Astrocyte of the cerebellum (primary cell): ENCODE measurements at regions not wholly inside any gene's neighbourhood (a gene's known extent, or its start where the extent isn't known, plus 50 kb on each side); places are given as distances from the start of the nearest gene placed in this dataset.
A peak's percentile ranks its signal among the peaks of the same experiment; 100 is the strongest.

Experiments
- DNase-seq: peaks from one replicate; pipeline ENCODE4 v3.0.0-alpha.2; 2011; ENCODE audit warnings: low read depth
- H3K4me3 ChIP-seq: 2 replicates; pipeline ENCODE4 v1.5.1; 2011; ENCODE audit warnings: mild to moderate bottlenecking, low read depth, low read length, moderate library complexity
- CTCF ChIP-seq: IDR thresholded peaks from 2 replicates; pipeline ENCODE4 v1.5.1; 2012; ENCODE audit warnings: low read length, low read depth, moderate library complexity, mild to moderate bottlenecking; ENCODE audit errors: missing control alignments
- in situ Hi-C: cut with HindIII; loops from 2 replicates; pipeline ENCODE4 v1.10.0; 2017; ENCODE audit warnings: low sequenced_read_pairs

- no peak overlapping the region for H3K4me3 ChIP-seq
- no peak for TF ChIP-seq CTCF
- no peak for DNase-seq
- in situ Hi-C loops: no loop called here
Measured at GRCh38 chr10:8327140-8327423, 272.6 kb downstream of the GATA3 start.

GRCh38 chr10:8331387-8331786 lies 276.9 kb downstream of the GATA3 start:
- DNase-seq: no peak
- no peak overlapping the region for H3K4me3 ChIP-seq

GRCh38 chr10:8331896-8332729 lies 277.6 kb downstream of the GATA3 start:
- no peak for TF ChIP-seq CTCF
- peak overlapping the region; percentile 16 for H3K4me3 ChIP-seq
- in situ Hi-C loops: no loop called here
- DNase-seq: peak; percentile 47

More at GRCh38 chr10:8331387-8331786, 276.9 kb downstream of the GATA3 start:
- TF ChIP-seq CTCF: no peak
- in situ Hi-C loops: no loop called here

GRCh38 chr10:8332730-8333111 lies 278.2 kb downstream of the GATA3 start:
- in situ Hi-C loops: no loop called here
- peak overlapping the region; percentile 16 for H3K4me3 ChIP-seq
- TF ChIP-seq CTCF: no peak
- DNase-seq: no peak

- no peak for TF ChIP-seq CTCF
- no peak overlapping the region for H3K4me3 ChIP-seq
- no peak for DNase-seq
- in situ Hi-C loops: no loop called here
Measured at GRCh38 chr10:8334631-8335030, 280.1 kb downstream of the GATA3 start.

- TF ChIP-seq CTCF: no peak
- no peak for DNase-seq
- no peak overlapping the region for H3K4me3 ChIP-seq
- in situ Hi-C loops: no loop called here
Measured at GRCh38 chr10:8336629-8337331, 282.3 kb downstream of the GATA3 start.
